ENCODE measurements at regions not wholly inside any gene's neighbourhood (a gene's known extent, or its start where the extent isn't known, plus 50 kb on each side); places are given as distances from the start of the nearest gene placed in this dataset.
"Not testable (repeated sequence)": the region's sequence is repeated elsewhere in the genome, so short reads cannot be mapped to it uniquely, and the experiment has no call there.

GRCh38 chr13:79183231-79183630, 222.8 kb downstream of the RBM26 start:
- Mint-ChIP-seq H3K27me3 (ENCODE audit: unreplicated experiment) (no peaks in the 10 kb centered on the region), H3K4me1 (ENCODE audit: low read depth, unreplicated experiment) (no peaks in the 10 kb centered on the region), H3K9me3 (ENCODE audit: low read depth, unreplicated experiment) (no peaks in the 10 kb centered on the region), H3K36me3 (ENCODE audit: insufficient read depth, unreplicated experiment) (no peaks in the 10 kb centered on the region), H3K27ac (ENCODE audit: unreplicated experiment) (no peak overlapping the region), H3K4me3 (ENCODE audit: low read depth, unreplicated experiment) (no peak overlapping the region)
- no peak for DNase-seq
- no TSS peak for BruUV-seq (replicated peaks)
- intact Hi-C loops (cut with micrococcal nuclease; ENCODE audit: unreplicated experiment): no loop called here
- TF ChIP-seq, protein P1, sequence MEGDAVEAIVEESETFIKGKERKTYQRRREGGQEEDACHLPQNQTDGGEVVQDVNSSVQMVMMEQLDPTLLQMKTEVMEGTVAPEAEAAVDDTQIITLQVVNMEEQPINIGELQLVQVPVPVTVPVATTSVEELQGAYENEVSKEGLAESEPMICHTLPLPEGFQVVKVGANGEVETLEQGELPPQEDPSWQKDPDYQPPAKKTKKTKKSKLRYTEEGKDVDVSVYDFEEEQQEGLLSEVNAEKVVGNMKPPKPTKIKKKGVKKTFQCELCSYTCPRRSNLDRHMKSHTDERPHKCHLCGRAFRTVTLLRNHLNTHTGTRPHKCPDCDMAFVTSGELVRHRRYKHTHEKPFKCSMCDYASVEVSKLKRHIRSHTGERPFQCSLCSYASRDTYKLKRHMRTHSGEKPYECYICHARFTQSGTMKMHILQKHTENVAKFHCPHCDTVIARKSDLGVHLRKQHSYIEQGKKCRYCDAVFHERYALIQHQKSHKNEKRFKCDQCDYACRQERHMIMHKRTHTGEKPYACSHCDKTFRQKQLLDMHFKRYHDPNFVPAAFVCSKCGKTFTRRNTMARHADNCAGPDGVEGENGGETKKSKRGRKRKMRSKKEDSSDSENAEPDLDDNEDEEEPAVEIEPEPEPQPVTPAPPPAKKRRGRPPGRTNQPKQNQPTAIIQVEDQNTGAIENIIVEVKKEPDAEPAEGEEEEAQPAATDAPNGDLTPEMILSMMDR (IDR thresholded peaks at IDR 0.05; ENCODE audit: unreplicated experiment): no peak
- CTCF ChIA-PET: no interaction called here

- intact Hi-C loops (cut with micrococcal nuclease; ENCODE audit: unreplicated experiment); H3K4me1 Mint-ChIP-seq (ENCODE audit: low read depth, unreplicated experiment); H3K4me3 Mint-ChIP-seq (ENCODE audit: low read depth, unreplicated experiment); H3K27me3 Mint-ChIP-seq (ENCODE audit: unreplicated experiment); H3K36me3 Mint-ChIP-seq (ENCODE audit: insufficient read depth, unreplicated experiment); H3K9me3 Mint-ChIP-seq (ENCODE audit: low read depth, unreplicated experiment); CTCF ChIA-PET; H3K27ac Mint-ChIP-seq (ENCODE audit: unreplicated experiment); DNase-seq; BruUV-seq (replicated peaks): not testable (repeated sequence)
Measured at GRCh38 chr13:79173691-79174090, 232.4 kb downstream of the RBM26 start.

- intact Hi-C loops (cut with micrococcal nuclease; ENCODE audit: unreplicated experiment); H3K36me3 Mint-ChIP-seq (ENCODE audit: insufficient read depth, unreplicated experiment); H3K27ac Mint-ChIP-seq (ENCODE audit: unreplicated experiment); H3K9me3 Mint-ChIP-seq (ENCODE audit: low read depth, unreplicated experiment); H3K4me3 Mint-ChIP-seq (ENCODE audit: low read depth, unreplicated experiment); BruUV-seq (replicated peaks); DNase-seq; H3K27me3 Mint-ChIP-seq (ENCODE audit: unreplicated experiment); H3K4me1 Mint-ChIP-seq (ENCODE audit: low read depth, unreplicated experiment): not testable (repeated sequence)
- CTCF ChIA-PET: interaction anchor here (0.6 kb wide), 1 partner anchor 166 kb away, joined by 3 read pairs; no protein-coding TSS in a partner anchor
Measured at GRCh38 chr13:79172924-79173323, 233.1 kb downstream of the RBM26 start.

- no peak for DNase-seq
- no TSS peak for BruUV-seq (replicated peaks)
- H3K27me3 Mint-ChIP-seq (ENCODE audit: unreplicated experiment): no peaks in the 10 kb centered on the region
- no peaks in the 10 kb centered on the region for H3K4me1 Mint-ChIP-seq (ENCODE audit: low read depth, unreplicated experiment)
- TF ChIP-seq, protein P1 (IDR thresholded peaks at IDR 0.05; ENCODE audit: unreplicated experiment): no peak
- H3K4me3 Mint-ChIP-seq (ENCODE audit: low read depth, unreplicated experiment): no peak overlapping the region
- CTCF ChIA-PET: no interaction called here
- peaks cover 10% of the 10 kb centered on the region for H3K9me3 Mint-ChIP-seq (ENCODE audit: low read depth, unreplicated experiment)
- H3K27ac Mint-ChIP-seq (ENCODE audit: unreplicated experiment): no peak overlapping the region
- intact Hi-C loops (cut with micrococcal nuclease; ENCODE audit: unreplicated experiment): no loop called here
- no peaks in the 10 kb centered on the region for H3K36me3 Mint-ChIP-seq (ENCODE audit: insufficient read depth, unreplicated experiment)
Measured at GRCh38 chr13:79171141-79172061, 234.7 kb downstream of the RBM26 start.

DNA sequence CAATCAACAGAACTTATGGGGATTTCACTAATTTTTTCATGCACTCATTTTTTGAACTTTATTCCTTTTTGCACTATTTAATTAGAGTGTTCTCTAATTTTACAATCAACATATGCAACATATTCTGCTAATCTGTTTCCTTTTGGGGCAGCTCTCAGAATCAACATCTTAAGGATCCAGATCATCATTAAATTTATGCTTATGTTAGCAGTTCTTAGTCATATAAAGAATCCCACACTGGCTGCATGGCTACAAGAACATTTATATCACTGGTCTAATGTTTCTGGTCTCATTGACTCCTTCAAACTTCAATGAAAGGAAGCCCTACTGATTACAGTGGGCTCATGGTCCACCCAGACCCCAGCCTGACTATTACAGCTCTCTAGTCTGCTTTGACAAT, 245.2 kb downstream of the RBM26 start:
- H3K4me1 Mint-ChIP-seq (ENCODE audit: low read depth, unreplicated experiment): no peaks in the 10 kb centered on the region
- BruUV-seq (replicated peaks): no TSS peak
- CTCF ChIA-PET: no interaction called here
- H3K27ac Mint-ChIP-seq (ENCODE audit: unreplicated experiment): no peak overlapping the region
- H3K36me3 Mint-ChIP-seq (ENCODE audit: insufficient read depth, unreplicated experiment): no peaks in the 10 kb centered on the region
- intact Hi-C loops (cut with micrococcal nuclease; ENCODE audit: unreplicated experiment): no loop called here
- H3K9me3 Mint-ChIP-seq (ENCODE audit: low read depth, unreplicated experiment): no peaks in the 10 kb centered on the region
- no peaks in the 10 kb centered on the region for H3K27me3 Mint-ChIP-seq (ENCODE audit: unreplicated experiment)
- TF ChIP-seq, protein P1 (IDR thresholded peaks at IDR 0.05; ENCODE audit: unreplicated experiment): no peak
- no peak overlapping the region for H3K4me3 Mint-ChIP-seq (ENCODE audit: low read depth, unreplicated experiment)
- DNase-seq: no peak
